PC-9 (cell line): ENCODE measurements at regions not wholly inside any gene's neighbourhood (a gene's known extent, or its start where the extent isn't known, plus 50 kb on each side); places are given as distances from the start of the nearest gene placed in this dataset.

Experiments used
- EZH2 ChIP-seq: fragments of 200-600 bp; sonication (generic); IDR thresholded peaks from 2 replicates; pipeline ENCODE4 v1.8.0; 2017; ENCODE audit warnings: antibody characterized with exemption, low read depth
- TF ChIP-seq, protein P1 (sequence below): fragments of 200-600 bp; sonication (generic); conservative IDR thresholded peaks from 2 replicates; pipeline ENCODE4 v1.6.1; 2017; ENCODE audit warnings: mixed run types, antibody characterized with exemption, mild to moderate bottlenecking, moderate library complexity

GRCh38 chr2:156800781-156801361, 364.7 kb downstream of the GPD2 start:
- TF ChIP-seq, protein P1, sequence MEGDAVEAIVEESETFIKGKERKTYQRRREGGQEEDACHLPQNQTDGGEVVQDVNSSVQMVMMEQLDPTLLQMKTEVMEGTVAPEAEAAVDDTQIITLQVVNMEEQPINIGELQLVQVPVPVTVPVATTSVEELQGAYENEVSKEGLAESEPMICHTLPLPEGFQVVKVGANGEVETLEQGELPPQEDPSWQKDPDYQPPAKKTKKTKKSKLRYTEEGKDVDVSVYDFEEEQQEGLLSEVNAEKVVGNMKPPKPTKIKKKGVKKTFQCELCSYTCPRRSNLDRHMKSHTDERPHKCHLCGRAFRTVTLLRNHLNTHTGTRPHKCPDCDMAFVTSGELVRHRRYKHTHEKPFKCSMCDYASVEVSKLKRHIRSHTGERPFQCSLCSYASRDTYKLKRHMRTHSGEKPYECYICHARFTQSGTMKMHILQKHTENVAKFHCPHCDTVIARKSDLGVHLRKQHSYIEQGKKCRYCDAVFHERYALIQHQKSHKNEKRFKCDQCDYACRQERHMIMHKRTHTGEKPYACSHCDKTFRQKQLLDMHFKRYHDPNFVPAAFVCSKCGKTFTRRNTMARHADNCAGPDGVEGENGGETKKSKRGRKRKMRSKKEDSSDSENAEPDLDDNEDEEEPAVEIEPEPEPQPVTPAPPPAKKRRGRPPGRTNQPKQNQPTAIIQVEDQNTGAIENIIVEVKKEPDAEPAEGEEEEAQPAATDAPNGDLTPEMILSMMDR = no peak
- no peak for TF ChIP-seq EZH2
